Erythroblast (primary cell): ENCODE measurements at regions not wholly inside any gene's neighbourhood (a gene's known extent, or its start where the extent isn't known, plus 50 kb on each side); places are given as distances from the start of the nearest gene placed in this dataset.

Experiments used
- GATA1 ChIP-seq: IDR thresholded peaks from 2 replicates; pipeline ENCODE4 v1.6.1; 2011; ENCODE audit warnings: low read depth, mild to moderate bottlenecking, control low read depth, low read length, moderate library complexity
- POLR2A ChIP-seq: IDR thresholded peaks from 2 replicates; pipeline ENCODE4 v1.6.1; 2011; ENCODE audit warnings: mild to moderate bottlenecking, low read length

DNA sequence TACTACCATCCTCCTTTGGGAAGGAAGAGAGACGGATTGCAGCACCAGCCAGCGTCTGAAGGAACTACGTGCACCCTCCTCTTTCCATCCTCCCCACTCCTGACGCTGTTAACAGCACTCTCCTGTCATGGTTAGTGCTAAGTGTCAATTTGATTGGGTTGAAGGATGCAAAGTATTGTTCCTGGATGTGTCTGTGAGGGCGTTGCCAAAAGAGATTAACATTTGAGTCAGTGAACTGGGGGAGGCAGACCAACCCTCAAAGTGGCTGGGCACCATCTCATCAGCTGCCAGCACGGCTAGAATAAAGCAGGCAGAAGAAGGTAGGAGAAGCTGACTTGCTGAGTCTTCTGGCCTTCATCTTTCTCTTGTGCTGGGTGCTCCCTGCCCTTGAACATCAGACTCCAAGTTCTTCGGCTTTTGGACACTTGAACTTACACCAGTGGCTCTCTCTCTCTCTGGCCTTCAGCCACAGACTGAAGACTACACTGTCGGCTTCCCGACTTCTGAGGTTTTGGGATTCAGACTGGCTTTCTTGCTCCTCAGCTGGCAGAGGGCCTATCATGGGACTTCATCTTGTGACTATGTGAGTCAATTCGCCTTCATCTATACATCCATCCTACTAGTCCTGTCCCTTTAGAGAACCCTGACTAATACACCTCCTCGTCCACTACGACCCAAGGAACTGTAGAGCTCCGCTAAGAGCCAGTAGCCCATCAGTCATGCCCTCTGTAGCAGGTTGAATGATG is 128.2 kb upstream of the HES1 start:
- TF ChIP-seq POLR2A (no peak), GATA1 (no peak)
